Left cardiac atrium (tissue), 4 donors: ENCODE measurements at regions not wholly inside any gene's neighbourhood (a gene's known extent, or its start where the extent isn't known, plus 50 kb on each side); places are given as distances from the start of the nearest gene placed in this dataset.

Experiments used
- ATAC-seq, 2 donors: fragments of 200-7000 bp; cut with Tn5 transposase; one replicate each; pipeline ENCODE4 v1.9.1; 2020; ENCODE audit warnings: mild to moderate bottlenecking in 2 of 2, moderate library complexity in 2 of 2
- DNase-seq: peaks from one replicate; pipeline ENCODE4 v3.0.0-alpha.2; 2020
- intact Hi-C, 2 donors: fragments of 100-400 bp; cut with DNase I; formaldehyde crosslinking; loops; one replicate each; pipeline versions ENCODE4 v1.14.1 to v1.15.1; 2022 to 2023
- donor health status: DM: no; HTN: yes; CAD: no.
- donor health status: DM: no; HTN: yes; CAD: no; lungs with severe emphysema.
- donor health status: DM: yes; HTN: yes; CAD: no.
- donor health status: Dilated cardiomyopathy.

- ATAC-seq (no peak), DNase-seq (no peak)
- intact Hi-C loops = no loop called here
Observed at GRCh38 chrX:13372203-13372980, 52.5 kb upstream of the ATXN3L start.

GRCh38 chrX:13371186-13371585 is 51.3 kb upstream of the ATXN3L start:
- intact Hi-C loops = no loop called here
- no peak for DNase-seq
- no peak for ATAC-seq

GRCh38 chrX:13370713-13371112 is 50.9 kb upstream of the ATXN3L start:
- ATAC-seq = no peak
- DNase-seq = no peak
- intact Hi-C loops = no loop called here
